HG03108 (cell line): ENCODE measurements at regions not wholly inside any gene's neighbourhood (a gene's known extent, or its start where the extent isn't known, plus 50 kb on each side); places are given as distances from the start of the nearest gene placed in this dataset.
"Not testable (repeated sequence)": the region's sequence is repeated elsewhere in the genome, so short reads cannot be mapped to it uniquely, and the experiment has no call there.

Source experiments
- ATAC-seq: cut with Tn5 transposase; IDR thresholded peaks from one replicate; pipeline ENCODE4 v1.9.1; 2021; ENCODE audit warnings: moderate library complexity; ENCODE audit not compliant: unreplicated experiment

- ATAC-seq = no peak
These were observed 59.8 kb upstream of the C5orf63 start for GRCh38 chr5:127133071-127133470.

GRCh38 chr5:127136908-127137307 is 63.6 kb upstream of the C5orf63 start:
- no peak for ATAC-seq

- no peak for ATAC-seq
These were observed 70.4 kb upstream of the C5orf63 start for GRCh38 chr5:127143722-127144121.

GRCh38 chr5:127153031-127153430 is 79.7 kb upstream of the C5orf63 start:
- ATAC-seq = no peak

GRCh38 chr5:127153521-127153920 is 80.2 kb upstream of the C5orf63 start:
- ATAC-seq = no peak

- ATAC-seq = no peak
These were observed 90.4 kb upstream of the C5orf63 start for GRCh38 chr5:127163750-127164149.

- no peak for ATAC-seq
These were observed 97.8 kb upstream of the C5orf63 start for GRCh38 chr5:127170918-127171600.

- ATAC-seq = no peak
These were observed 103.5 kb upstream of the C5orf63 start for GRCh38 chr5:127176769-127177168.

- ATAC-seq = not testable (repeated sequence)
These were observed 108.0 kb upstream of the MEGF10 start for GRCh38 chr5:127182631-127183030.

- ATAC-seq = no peak
These were observed 107.3 kb upstream of the MEGF10 start for GRCh38 chr5:127183332-127183731.

GRCh38 chr5:127184851-127185250 is 105.7 kb upstream of the MEGF10 start:
- no peak for ATAC-seq

GRCh38 chr5:127186657-127187056 is 103.9 kb upstream of the MEGF10 start:
- ATAC-seq = no peak

- ATAC-seq = no peak
These were observed 102.9 kb upstream of the MEGF10 start for GRCh38 chr5:127187706-127188105.

- no peak for ATAC-seq
These were observed 98.4 kb upstream of the MEGF10 start for GRCh38 chr5:127192150-127192549.

GRCh38 chr5:127192836-127193338 is 97.7 kb upstream of the MEGF10 start:
- no peak for ATAC-seq

GRCh38 chr5:127196042-127196441 is 94.6 kb upstream of the MEGF10 start:
- ATAC-seq = no peak

- not testable (repeated sequence) for ATAC-seq
These were observed 93.0 kb upstream of the MEGF10 start for GRCh38 chr5:127197402-127198167.

- not testable (repeated sequence) for ATAC-seq
These were observed 87.9 kb upstream of the MEGF10 start for GRCh38 chr5:127202738-127203137.

GRCh38 chr5:127203818-127204217 is 86.8 kb upstream of the MEGF10 start:
- no peak for ATAC-seq

- no peak for ATAC-seq
These were observed 85.4 kb upstream of the MEGF10 start for GRCh38 chr5:127205147-127205546.

- no peak for ATAC-seq
These were observed 84.1 kb upstream of the MEGF10 start for GRCh38 chr5:127206320-127207113.
